ENCODE measurements at regions not wholly inside any gene's neighbourhood (a gene's known extent, or its start where the extent isn't known, plus 50 kb on each side); places are given as distances from the start of the nearest gene placed in this dataset.

GRCh38 chr2:3131636-3132326, 245.8 kb downstream of the EIPR1 start:
- no peak overlapping the region for H3K4me3 ChIP-seq (ENCODE audit: low read depth, low read length)
- TF ChIP-seq CTCF (IDR thresholded peaks at IDR 0.05; ENCODE audit: insufficient read depth, low read length): no peak
- no peak for DNase-seq (ENCODE audit: low read depth)

DNA sequence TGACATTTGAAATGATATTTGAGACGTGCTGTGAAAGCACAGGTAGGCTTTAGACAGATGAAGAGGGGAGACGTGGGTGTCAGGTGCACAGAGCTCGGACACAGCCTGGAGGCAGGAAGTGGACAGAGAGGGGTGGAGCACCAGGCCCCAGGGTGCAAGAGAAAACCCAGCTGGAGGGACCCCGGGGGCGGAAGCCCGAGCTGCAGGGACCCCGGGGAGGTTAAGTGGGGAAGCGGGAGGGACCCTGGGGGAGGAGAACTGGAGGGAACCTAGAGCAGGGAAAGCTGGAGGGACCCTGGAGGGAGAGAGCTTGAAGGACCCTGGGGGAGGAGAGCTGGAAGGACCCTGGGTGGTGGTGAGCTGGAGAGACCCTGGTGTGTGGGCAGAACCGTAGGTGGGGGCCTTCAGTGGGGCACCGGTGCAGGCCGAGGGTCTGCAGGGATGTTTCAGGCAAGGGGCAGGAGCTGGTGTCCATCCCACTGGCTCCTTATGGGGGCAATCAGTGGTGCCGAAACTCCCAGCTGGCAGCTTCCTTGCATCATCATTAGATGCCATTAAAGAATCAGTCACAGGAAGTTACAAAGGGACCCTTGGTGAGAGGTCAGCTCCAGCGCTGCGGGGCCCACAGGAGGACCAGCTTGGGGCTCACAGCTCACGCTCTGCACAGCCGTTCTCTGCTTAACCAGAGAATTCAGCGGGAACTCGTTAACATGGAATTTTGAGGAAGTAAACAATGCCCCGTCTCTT, 246.6 kb downstream of the EIPR1 start:
- no peak for TF ChIP-seq CTCF (IDR thresholded peaks at IDR 0.05; ENCODE audit: insufficient read depth, low read length)
- DNase-seq (ENCODE audit: low read depth): no peak
- no peak overlapping the region for H3K4me3 ChIP-seq (ENCODE audit: low read depth, low read length)

DNA sequence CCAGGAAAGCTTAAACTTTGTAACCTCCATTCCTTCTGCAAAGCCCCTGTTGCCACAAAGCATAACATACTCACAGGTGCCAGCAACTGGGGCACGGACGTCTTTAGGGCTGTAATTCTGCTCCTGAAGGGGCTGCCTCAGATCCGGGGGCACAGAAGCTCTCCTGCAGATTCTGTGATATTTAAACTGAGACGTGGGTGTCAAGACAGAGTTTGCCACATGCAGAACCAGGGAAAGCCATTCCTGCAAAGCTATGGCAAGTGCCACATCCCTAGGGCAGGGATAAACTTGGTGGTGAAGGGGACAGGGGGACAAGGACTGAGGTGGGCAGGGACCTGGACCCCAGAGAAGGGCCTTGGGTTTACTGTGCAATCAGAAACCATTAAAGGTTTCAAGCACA, 247.2 kb downstream of the EIPR1 start:
- no peak overlapping the region for H3K4me3 ChIP-seq (ENCODE audit: low read depth, low read length)
- TF ChIP-seq CTCF (IDR thresholded peaks at IDR 0.05; ENCODE audit: insufficient read depth, low read length): no peak
- DNase-seq (ENCODE audit: low read depth): no peak

DNA sequence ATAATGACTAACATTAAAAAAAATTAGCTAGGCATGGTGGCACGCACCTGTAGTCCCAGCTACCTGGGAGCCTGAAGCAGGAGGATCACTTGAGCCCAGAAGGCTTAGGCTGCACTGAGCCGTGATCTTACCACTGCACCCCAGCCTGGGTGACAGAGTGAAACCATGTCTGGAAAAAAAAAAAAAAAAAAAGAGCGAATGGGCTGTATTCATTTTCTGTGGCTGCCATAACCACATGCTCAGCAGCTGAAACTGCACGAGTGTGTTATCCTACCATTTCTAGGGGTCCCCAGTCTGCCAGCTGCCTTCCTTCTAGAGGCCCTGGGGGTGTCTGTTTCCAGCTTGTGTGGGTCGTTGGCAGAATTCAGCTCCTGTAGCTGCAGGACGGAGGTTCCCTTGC, 247.8 kb downstream of the EIPR1 start:
- H3K4me3 ChIP-seq (ENCODE audit: low read depth, low read length): no peak overlapping the region
- no peak for DNase-seq (ENCODE audit: low read depth)
- TF ChIP-seq CTCF (IDR thresholded peaks at IDR 0.05; ENCODE audit: insufficient read depth, low read length): no peak

GRCh38 chr2:3128786-3129185, 248.8 kb downstream of the EIPR1 start:
- TF ChIP-seq CTCF (IDR thresholded peaks at IDR 0.05; ENCODE audit: insufficient read depth, low read length): no peak
- no peak overlapping the region for H3K4me3 ChIP-seq (ENCODE audit: low read depth, low read length)
- no peak for DNase-seq (ENCODE audit: low read depth)

DNA sequence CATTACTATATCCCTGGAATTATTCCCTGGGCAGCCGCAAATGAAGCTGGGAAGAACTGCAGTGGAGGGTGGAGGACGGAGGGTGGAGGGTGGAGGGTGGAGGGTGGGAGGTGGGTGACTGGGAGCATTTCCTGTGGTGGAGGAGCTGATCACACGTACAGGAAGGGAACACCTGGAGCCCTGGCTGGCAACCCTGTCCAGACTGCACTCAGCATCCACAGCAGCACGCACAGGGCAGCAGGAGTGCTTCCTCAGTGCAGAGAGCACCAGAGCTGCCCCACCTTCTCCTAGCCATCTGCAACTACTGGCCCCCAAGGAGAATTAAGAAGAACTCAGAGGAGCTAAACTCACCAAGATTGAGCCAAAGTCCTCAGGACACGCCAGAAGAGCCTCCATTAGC, 249.9 kb downstream of the EIPR1 start:
- H3K4me3 ChIP-seq (ENCODE audit: low read depth, low read length): no peak overlapping the region
- TF ChIP-seq CTCF (IDR thresholded peaks at IDR 0.05; ENCODE audit: insufficient read depth, low read length): no peak
- DNase-seq (ENCODE audit: low read depth): no peak

All from fibroblast of the aortic adventitia (primary cell).